Vagina (tissue), 2 donors: ENCODE measurements at regions not wholly inside any gene's neighbourhood (a gene's known extent, or its start where the extent isn't known, plus 50 kb on each side); places are given as distances from the start of the nearest gene placed in this dataset.
"Not testable (repeated sequence)": the region's sequence is repeated elsewhere in the genome, so short reads cannot be mapped to it uniquely, and the experiment has no call there.

ENCODE experiments used
- DNase-seq, 2 donors: peaks; one replicate each; pipeline ENCODE4 v3.0.0-alpha.2; 2017; ENCODE audit errors: extremely low spot score in 2 of 2
- H3K27ac ChIP-seq: fragments of 200-600 bp; sonication (generic); one replicate; pipeline ENCODE4 v1.5.1; 2019
- H3K27me3 ChIP-seq: fragments of 200-600 bp; sonication (generic); one replicate; pipeline ENCODE4 v1.5.1; 2019
- H3K36me3 ChIP-seq, 2 donors: fragments of 200-600 bp; sonication (generic); one replicate each; pipeline ENCODE4 v1.5.1; 2017 to 2019
- H3K4me1 ChIP-seq: fragments of 200-600 bp; sonication (generic); one replicate; pipeline ENCODE4 v1.5.1; 2019
- H3K4me3 ChIP-seq, 2 donors: fragments of 200-600 bp; sonication (generic); 1 replicate in 1 of 2; 2 replicates in 1 of 2; pipeline ENCODE4 v1.5.1; 2016 to 2019
- H3K9me3 ChIP-seq: fragments of 200-600 bp; sonication (generic); one replicate; pipeline ENCODE4 v1.5.1; 2019
- CTCF ChIP-seq, 3 experiments: fragments of 450-650 bp in 2 of 3; fragments of 200-600 bp in 1 of 3; sonication (generic) in 1 of 3; IDR thresholded peaks; one replicate each; pipeline ENCODE4 v1.5.1; 2017 to 2019; ENCODE audit warnings: antibody characterized with exemption in 3 of 3, mild to moderate bottlenecking in 2 of 3, moderate library complexity in 2 of 3
- POLR2A ChIP-seq, 2 donors: fragments of 450-650 bp; IDR thresholded peaks; one replicate each; pipeline ENCODE4 v1.6.1; 2017; ENCODE audit warnings: antibody characterized with exemption in 2 of 2, mild to moderate bottlenecking in 2 of 2, moderate library complexity in 2 of 2
- POLR2AphosphoS5 ChIP-seq, 2 donors: sonication (generic); formaldehyde crosslinking; IDR thresholded peaks; one replicate each; pipeline ENCODE4 v1.9.0; 2017; ENCODE audit warnings: antibody characterized with exemption in 2 of 2, mild to moderate bottlenecking in 2 of 2, low read depth in 1 of 2; ENCODE audit not compliant: insufficient read depth in 1 of 2
- intact Hi-C: fragments of 100-400 bp; cut with DNase I; formaldehyde crosslinking; loops from one replicate; pipeline ENCODE4 v1.15.1; 2023

DNA sequence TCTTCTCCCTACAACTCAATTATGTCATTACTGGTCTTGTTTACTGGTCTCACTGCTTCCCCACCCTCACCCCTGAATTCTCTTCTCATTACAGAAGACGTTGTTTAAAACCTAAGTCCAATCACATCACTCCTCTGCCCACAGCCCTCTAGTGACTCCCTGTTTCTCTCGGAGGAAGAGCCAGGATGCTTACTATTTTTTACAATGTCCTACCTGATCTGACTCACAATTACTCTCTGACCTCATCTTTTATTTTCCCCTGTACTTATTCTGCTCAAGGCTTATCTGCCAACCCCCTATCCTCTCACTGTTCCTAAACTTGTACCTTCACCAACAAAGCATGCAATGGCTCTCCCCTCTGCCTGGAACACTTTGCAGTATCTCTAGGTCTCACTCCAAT is 400.4 kb upstream of the PTCHD4 start:
- H3K9me3 ChIP-seq = no peaks in the 10 kb centered on the region
- TF ChIP-seq POLR2AphosphoS5 (IDR thresholded peaks at IDR 0.05; ENCODE audit: insufficient read depth in 1 of 2, low read depth in 1 of 2) (no peak), POLR2A (IDR thresholded peaks at IDR 0.05) (no peak), CTCF (IDR thresholded peaks at IDR 0.05) (no peak)
- H3K36me3 ChIP-seq = no peaks in the 10 kb centered on the region
- no peak overlapping the region for H3K4me3 ChIP-seq
- H3K4me1 ChIP-seq = no peaks in the 10 kb centered on the region
- H3K27me3 ChIP-seq = no peaks in the 10 kb centered on the region
- no peak overlapping the region for H3K27ac ChIP-seq
- DNase-seq = no peak
- intact Hi-C loops = no loop called here

DNA sequence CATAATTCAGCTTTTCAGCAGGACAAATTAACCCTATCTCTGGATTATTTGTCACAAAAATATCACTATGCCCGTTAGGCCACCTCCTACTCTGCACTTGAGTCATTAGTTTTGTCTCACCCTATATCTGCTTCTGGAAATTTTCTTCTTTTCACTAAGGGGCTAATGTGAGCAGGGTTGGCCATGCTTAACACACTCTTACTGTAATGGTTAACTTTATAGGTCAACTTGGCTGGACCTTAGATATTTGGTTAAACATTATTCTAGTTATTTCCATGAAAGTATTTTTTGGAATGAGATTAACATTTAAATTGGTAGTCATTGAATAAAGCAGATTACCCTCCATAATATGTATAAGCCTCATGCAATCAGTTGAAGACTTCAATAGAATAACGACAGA is 394.6 kb upstream of the PTCHD4 start:
- no peak for TF ChIP-seq POLR2AphosphoS5 (IDR thresholded peaks at IDR 0.05; ENCODE audit: insufficient read depth in 1 of 2, low read depth in 1 of 2)
- TF ChIP-seq CTCF (IDR thresholded peaks at IDR 0.05) = no peak
- TF ChIP-seq POLR2A (IDR thresholded peaks at IDR 0.05) = no peak
- Histone ChIP-seq H3K4me1 (no peaks in the 10 kb centered on the region), H3K36me3 (no peaks in the 10 kb centered on the region), H3K27me3 (no peaks in the 10 kb centered on the region), H3K9me3 (no peaks in the 10 kb centered on the region), H3K4me3 (no peak overlapping the region), H3K27ac (no peak overlapping the region)
- intact Hi-C loops = no loop called here
- no peak for DNase-seq

DNA sequence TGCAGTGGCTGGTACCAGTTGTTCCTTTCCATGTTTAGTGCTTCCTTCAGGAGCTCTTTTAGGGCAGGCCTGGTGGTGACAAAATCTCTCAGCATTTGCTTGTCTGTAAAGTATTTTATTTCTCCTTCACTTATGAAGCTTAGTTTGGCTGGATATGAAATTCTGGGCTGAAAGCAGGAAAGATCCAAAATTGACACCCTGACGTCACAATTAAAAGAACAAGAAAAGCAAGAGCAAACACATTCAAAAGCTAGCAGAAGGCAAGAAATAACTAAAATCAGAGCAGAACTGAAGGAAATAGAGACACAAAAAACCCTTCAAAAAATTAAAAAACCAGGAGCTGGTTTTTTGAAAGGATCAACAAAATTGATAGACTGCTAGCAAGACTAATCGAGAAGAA is 382.4 kb upstream of the PTCHD4 start:
- H3K4me1 ChIP-seq, intact Hi-C loops, DNase-seq, H3K27me3 ChIP-seq, H3K36me3 ChIP-seq, H3K4me3 ChIP-seq, H3K9me3 ChIP-seq, H3K27ac ChIP-seq: not testable (repeated sequence)

GRCh38 chr6:48490658-48491057 is 379.7 kb upstream of the PTCHD4 start:
- H3K36me3 ChIP-seq = no peaks in the 10 kb centered on the region
- no peak overlapping the region for H3K27ac ChIP-seq
- H3K4me3 ChIP-seq = no peak overlapping the region
- no peak for DNase-seq
- intact Hi-C loops = no loop called here
- TF ChIP-seq CTCF (IDR thresholded peaks at IDR 0.05) = no peak
- no peak for TF ChIP-seq POLR2AphosphoS5 (IDR thresholded peaks at IDR 0.05; ENCODE audit: insufficient read depth in 1 of 2, low read depth in 1 of 2)
- TF ChIP-seq POLR2A (IDR thresholded peaks at IDR 0.05) = no peak
- H3K4me1 ChIP-seq = no peaks in the 10 kb centered on the region
- H3K9me3 ChIP-seq = no peaks in the 10 kb centered on the region
- H3K27me3 ChIP-seq = no peaks in the 10 kb centered on the region

DNA sequence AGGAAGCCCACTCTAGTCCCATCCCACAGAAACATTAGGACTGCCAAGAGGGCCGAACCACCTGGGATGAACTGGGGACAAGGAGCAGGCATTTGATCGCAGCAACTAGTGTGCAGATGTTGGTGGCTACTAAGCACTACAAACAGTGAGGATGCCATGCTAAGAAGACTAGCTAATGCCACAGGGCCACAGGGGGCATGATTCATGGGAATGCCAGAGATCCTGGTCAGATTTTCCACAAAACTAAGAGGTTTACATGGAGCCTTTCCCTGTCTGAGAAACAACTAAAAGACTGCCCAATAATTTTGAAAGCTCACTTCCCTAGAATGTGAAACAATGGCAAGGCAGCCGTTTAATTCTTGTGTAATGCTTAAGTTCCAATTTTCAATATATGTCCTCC is 375.9 kb upstream of the PTCHD4 start:
- DNase-seq = no peak
- no peak for TF ChIP-seq POLR2A (IDR thresholded peaks at IDR 0.05)
- TF ChIP-seq CTCF (IDR thresholded peaks at IDR 0.05) = no peak
- no peak for TF ChIP-seq POLR2AphosphoS5 (IDR thresholded peaks at IDR 0.05; ENCODE audit: insufficient read depth in 1 of 2, low read depth in 1 of 2)
- Histone ChIP-seq H3K27ac (no peak overlapping the region), H3K4me1 (no peaks in the 10 kb centered on the region), H3K4me3 (no peak overlapping the region), H3K9me3 (no peaks in the 10 kb centered on the region), H3K36me3 (no peaks in the 10 kb centered on the region), H3K27me3 (no peaks in the 10 kb centered on the region)
- intact Hi-C loops = no loop called here

GRCh38 chr6:48486373-48486772 is 375.4 kb upstream of the PTCHD4 start:
- DNase-seq = no peak
- Histone ChIP-seq H3K4me1 (no peaks in the 10 kb centered on the region), H3K36me3 (no peaks in the 10 kb centered on the region), H3K9me3 (no peaks in the 10 kb centered on the region), H3K4me3 (no peak overlapping the region), H3K27ac (no peak overlapping the region), H3K27me3 (no peaks in the 10 kb centered on the region)
- no peak for TF ChIP-seq CTCF (IDR thresholded peaks at IDR 0.05)
- no peak for TF ChIP-seq POLR2A (IDR thresholded peaks at IDR 0.05)
- no peak for TF ChIP-seq POLR2AphosphoS5 (IDR thresholded peaks at IDR 0.05; ENCODE audit: insufficient read depth in 1 of 2, low read depth in 1 of 2)
- intact Hi-C loops = no loop called here
